ENCODE measurements at regions not wholly inside any gene's neighbourhood (a gene's known extent, or its start where the extent isn't known, plus 50 kb on each side); places are given as distances from the start of the nearest gene placed in this dataset.

GRCh38 chr4:24000470-24000831 lies 110.6 kb upstream of the PPARGC1A start:
- no peaks in the 10 kb centered on the region for H3K36me3 Mint-ChIP-seq (ENCODE audit: low read depth, unreplicated experiment)
- DNase-seq (ENCODE audit: low spot score): no peak
- TF ChIP-seq CTCF (IDR thresholded peaks at IDR 0.05; ENCODE audit: unreplicated experiment): no peak
- no peaks in the 10 kb centered on the region for H3K9me3 Mint-ChIP-seq (ENCODE audit: unreplicated experiment)
- no peak overlapping the region for H3K4me3 Mint-ChIP-seq (ENCODE audit: unreplicated experiment)
- no peak overlapping the region for H3K27ac Mint-ChIP-seq (ENCODE audit: unreplicated experiment)
- peaks cover under 1% of the 10 kb centered on the region for H3K27me3 Mint-ChIP-seq (ENCODE audit: unreplicated experiment)
- peaks cover 26% of the 10 kb centered on the region for H3K4me1 Mint-ChIP-seq (ENCODE audit: unreplicated experiment)

- Mint-ChIP-seq H3K4me1 (ENCODE audit: unreplicated experiment) (peaks cover 26% of the 10 kb centered on the region), H3K9me3 (ENCODE audit: unreplicated experiment) (no peaks in the 10 kb centered on the region), H3K36me3 (ENCODE audit: low read depth, unreplicated experiment) (no peaks in the 10 kb centered on the region), H3K27ac (ENCODE audit: unreplicated experiment) (no peak overlapping the region), H3K27me3 (ENCODE audit: unreplicated experiment) (peaks cover 1% of the 10 kb centered on the region), H3K4me3 (ENCODE audit: unreplicated experiment) (no peak overlapping the region)
- no peak for TF ChIP-seq CTCF (IDR thresholded peaks at IDR 0.05; ENCODE audit: unreplicated experiment)
- no peak for DNase-seq (ENCODE audit: low spot score)
These were observed 110.0 kb upstream of the PPARGC1A start for GRCh38 chr4:23999714-24000469.

- Mint-ChIP-seq H3K27me3 (ENCODE audit: unreplicated experiment) (peaks cover 1% of the 10 kb centered on the region), H3K27ac (ENCODE audit: unreplicated experiment) (no peak overlapping the region), H3K9me3 (ENCODE audit: unreplicated experiment) (no peaks in the 10 kb centered on the region), H3K36me3 (ENCODE audit: low read depth, unreplicated experiment) (no peaks in the 10 kb centered on the region), H3K4me3 (ENCODE audit: unreplicated experiment) (no peak overlapping the region), H3K4me1 (ENCODE audit: unreplicated experiment) (no peaks in the 10 kb centered on the region)
- DNase-seq (ENCODE audit: low spot score): no peak
- TF ChIP-seq CTCF (IDR thresholded peaks at IDR 0.05; ENCODE audit: unreplicated experiment): no peak
These were observed 103.5 kb upstream of the PPARGC1A start for GRCh38 chr4:23993373-23993772.

GRCh38 chr4:23991444-23991843 lies 101.6 kb upstream of the PPARGC1A start:
- Mint-ChIP-seq H3K9me3 (ENCODE audit: unreplicated experiment) (no peaks in the 10 kb centered on the region), H3K27me3 (ENCODE audit: unreplicated experiment) (peaks cover 1% of the 10 kb centered on the region), H3K4me1 (ENCODE audit: unreplicated experiment) (no peaks in the 10 kb centered on the region), H3K27ac (ENCODE audit: unreplicated experiment) (no peak overlapping the region), H3K4me3 (ENCODE audit: unreplicated experiment) (no peak overlapping the region), H3K36me3 (ENCODE audit: low read depth, unreplicated experiment) (no peaks in the 10 kb centered on the region)
- TF ChIP-seq CTCF (IDR thresholded peaks at IDR 0.05; ENCODE audit: unreplicated experiment): no peak
- no peak for DNase-seq (ENCODE audit: low spot score)

GRCh38 chr4:23986270-23986669 lies 96.4 kb upstream of the PPARGC1A start:
- no peaks in the 10 kb centered on the region for H3K9me3 Mint-ChIP-seq (ENCODE audit: unreplicated experiment)
- H3K27ac Mint-ChIP-seq (ENCODE audit: unreplicated experiment): no peak overlapping the region
- DNase-seq (ENCODE audit: low spot score): no peak
- no peaks in the 10 kb centered on the region for H3K36me3 Mint-ChIP-seq (ENCODE audit: low read depth, unreplicated experiment)
- TF ChIP-seq CTCF (IDR thresholded peaks at IDR 0.05; ENCODE audit: unreplicated experiment): no peak
- H3K4me1 Mint-ChIP-seq (ENCODE audit: unreplicated experiment): peaks cover 2% of the 10 kb centered on the region
- H3K4me3 Mint-ChIP-seq (ENCODE audit: unreplicated experiment): no peak overlapping the region
- no peaks in the 10 kb centered on the region for H3K27me3 Mint-ChIP-seq (ENCODE audit: unreplicated experiment)
